Trophoblast cell (in vitro differentiated cells and primary cell): ENCODE measurements at regions not wholly inside any gene's neighbourhood (a gene's known extent, or its start where the extent isn't known, plus 50 kb on each side); places are given as distances from the start of the nearest gene placed in this dataset.

Experiments
- DNase-seq, 2 donors: peaks; one replicate each; pipeline ENCODE4 v3.0.0-alpha.2; 2016
- H2AFZ ChIP-seq: 2 replicates; pipeline ENCODE4 v1.6.1; 2013; ENCODE audit warnings: low read length, moderate library complexity, mild to moderate bottlenecking; ENCODE audit not compliant: insufficient read depth, poor library complexity
- H2AK5ac ChIP-seq: 2 replicates; pipeline ENCODE4 v1.6.1; 2013; ENCODE audit warnings: mild to moderate bottlenecking, low read length
- H2BK120ac ChIP-seq: 2 replicates; pipeline ENCODE4 v1.6.1; 2013; ENCODE audit warnings: low read length, mild to moderate bottlenecking, moderate library complexity; ENCODE audit not compliant: insufficient read depth, poor library complexity
- H2BK12ac ChIP-seq: 2 replicates; pipeline ENCODE4 v1.6.1; 2013; ENCODE audit warnings: mild to moderate bottlenecking, low read length, moderate library complexity
- H2BK5ac ChIP-seq: 2 replicates; pipeline ENCODE4 v1.6.1; 2013; ENCODE audit warnings: low read length, low read depth, moderate library complexity, mild to moderate bottlenecking; ENCODE audit not compliant: poor library complexity
- H3K14ac ChIP-seq: 2 replicates; pipeline ENCODE4 v1.6.1; 2013; ENCODE audit warnings: mild to moderate bottlenecking, low read length
- H3K18ac ChIP-seq: 2 replicates; pipeline ENCODE4 v1.6.1; 2013; ENCODE audit warnings: mild to moderate bottlenecking, low read length
- H3K23ac ChIP-seq: 2 replicates; pipeline ENCODE4 v1.6.1; 2013; ENCODE audit warnings: low read length
- H3K27ac ChIP-seq: 2 replicates; pipeline ENCODE4 v1.5.1; 2013; ENCODE audit warnings: low read depth, mild to moderate bottlenecking, inconsistent platforms, low read length, moderate library complexity
- H3K27me3 ChIP-seq: 2 replicates; pipeline ENCODE4 v1.6.1; 2013; ENCODE audit warnings: inconsistent platforms, mild to moderate bottlenecking, low read length, moderate library complexity; ENCODE audit not compliant: insufficient read depth
- H3K36me3 ChIP-seq, 2 experiments: 1 replicate in 1 of 2; 2 replicates in 1 of 2; pipeline ENCODE4 v1.6.1; 2013; ENCODE audit warnings: low read length in 2 of 2, mild to moderate bottlenecking in 2 of 2, moderate library complexity in 1 of 2; ENCODE audit not compliant: insufficient read depth in 2 of 2, control insufficient read depth in 1 of 2
- H3K4ac ChIP-seq: 2 replicates; pipeline ENCODE4 v1.6.1; 2013; ENCODE audit warnings: low read depth, mild to moderate bottlenecking, low read length, moderate library complexity
- H3K4me1 ChIP-seq, 2 experiments: 1 replicate in 1 of 2; 2 replicates in 1 of 2; pipeline ENCODE4 v1.6.1; 2013; ENCODE audit warnings: low read length in 2 of 2, mild to moderate bottlenecking in 2 of 2, moderate library complexity in 1 of 2; ENCODE audit not compliant: insufficient read depth in 2 of 2, control insufficient read depth in 1 of 2
- H3K4me2 ChIP-seq: 2 replicates; pipeline ENCODE4 v1.6.1; 2013; ENCODE audit warnings: inconsistent platforms, mild to moderate bottlenecking, low read length, moderate library complexity
- H3K4me3 ChIP-seq: 2 replicates; pipeline ENCODE4 v1.5.1; 2013; ENCODE audit warnings: mild to moderate bottlenecking, low read depth, low read length, inconsistent platforms
- H3K79me1 ChIP-seq: one replicate; pipeline ENCODE4 v1.6.1; 2013; ENCODE audit warnings: low read length
- H3K79me2 ChIP-seq: 2 replicates; pipeline ENCODE4 v1.6.1; 2013; ENCODE audit warnings: low read length, mild to moderate bottlenecking; ENCODE audit not compliant: control insufficient read depth, insufficient read depth, poor library complexity
- H3K9ac ChIP-seq: 2 replicates; pipeline ENCODE4 v1.6.1; 2013; ENCODE audit warnings: mild to moderate bottlenecking, low read length
- H3K9me3 ChIP-seq: 2 replicates; pipeline ENCODE4 v1.6.1; 2013; ENCODE audit warnings: low read depth, mild to moderate bottlenecking, control low read depth, inconsistent platforms, low read length; ENCODE audit not compliant: insufficient read depth
- H4K12ac ChIP-seq: 2 replicates; pipeline ENCODE4 v1.6.1; 2013; ENCODE audit warnings: low read depth, mild to moderate bottlenecking, low read length, moderate library complexity
- H4K8ac ChIP-seq: 2 replicates; pipeline ENCODE4 v1.6.1; 2013; ENCODE audit warnings: low read depth, mild to moderate bottlenecking, low read length, moderate library complexity
- H4K91ac ChIP-seq: one replicate; pipeline ENCODE4 v1.6.1; 2013; ENCODE audit warnings: low read depth, mild to moderate bottlenecking, low read length, moderate library complexity
- WGBS: extraction: QIAGEN DNeasy Blood & Tissue Kit; methylation state at CpG from one replicate; pipeline ENCODE4 v1.1.7; 2013; ENCODE audit warnings: missing lambda C conversion rate; ENCODE audit not compliant: insufficient read length, insufficient coverage; ENCODE audit errors: extremely low coverage; 5-methylcytosine and 5-hydroxymethylcytosine counted together

DNA sequence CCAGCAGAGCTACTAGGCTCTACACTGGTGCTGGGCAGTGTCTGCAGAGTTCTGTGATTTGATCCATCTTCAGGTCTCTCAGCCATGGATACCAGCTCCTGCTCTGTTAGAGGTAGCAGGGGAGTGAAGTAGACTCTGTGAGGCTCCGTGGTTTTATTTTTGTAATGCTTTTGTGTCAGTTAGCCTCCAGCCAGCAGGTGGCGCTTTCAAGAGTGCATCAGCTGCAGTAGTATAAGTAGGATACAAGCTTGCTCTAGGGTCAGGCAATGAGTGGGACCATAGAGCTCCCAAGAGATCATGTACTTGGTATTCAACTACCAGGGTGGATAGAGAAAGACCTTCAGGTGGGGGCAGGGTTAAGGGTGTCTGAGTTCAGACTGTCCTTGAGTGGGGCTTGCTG, 362.5 kb upstream of the TRAM1L1 start:
- Histone ChIP-seq H3K9ac (no peak overlapping the region), H3K27ac (no peak overlapping the region), H2BK12ac (no peak overlapping the region), H3K27me3 (no peaks in the 10 kb centered on the region), H2AK5ac (no peak overlapping the region), H4K8ac (no peak overlapping the region), H3K14ac (no peak overlapping the region), H3K9me3 (no peaks in the 10 kb centered on the region), H3K18ac (no peak overlapping the region), H3K79me1 (no peaks in the 10 kb centered on the region), H3K4me2 (no peak overlapping the region), H3K36me3 (no peaks in the 10 kb centered on the region), H3K23ac (no peak overlapping the region), H4K91ac (no peak overlapping the region), H3K4me1 (no peaks in the 10 kb centered on the region), H3K4ac (no peak overlapping the region), H4K12ac (no peak overlapping the region), H3K79me2 (no peaks in the 10 kb centered on the region), H2BK5ac (no peak overlapping the region), H2AFZ (no peak overlapping the region), H3K4me3 (no peak overlapping the region), H2BK120ac (no peak overlapping the region)
- no CpG with 5 or more reads among the region's 2 CpGs for WGBS
- DNase-seq = peak in 1 of 2 donors; percentile 4

GRCh38 chr4:117455088-117455487, 369.7 kb upstream of the TRAM1L1 start:
- Histone ChIP-seq H4K12ac (no peak overlapping the region), H4K91ac (no peak overlapping the region), H2BK12ac (no peak overlapping the region), H3K18ac (no peak overlapping the region), H3K4me3 (no peak overlapping the region), H3K23ac (no peak overlapping the region), H2AK5ac (no peak overlapping the region), H3K14ac (no peak overlapping the region), H2AFZ (no peak overlapping the region), H4K8ac (no peak overlapping the region), H3K27ac (no peak overlapping the region), H3K4me1 (no peaks in the 10 kb centered on the region), H2BK5ac (no peak overlapping the region), H2BK120ac (no peak overlapping the region), H3K9me3 (no peaks in the 10 kb centered on the region), H3K27me3 (no peaks in the 10 kb centered on the region), H3K4ac (no peak overlapping the region), H3K79me2 (no peaks in the 10 kb centered on the region), H3K4me2 (no peak overlapping the region), H3K9ac (no peak overlapping the region), H3K36me3 (no peaks in the 10 kb centered on the region), H3K79me1 (no peaks in the 10 kb centered on the region)
- DNase-seq = no peak
- no CpG with 5 or more reads among the region's 1 CpG for WGBS

DNA sequence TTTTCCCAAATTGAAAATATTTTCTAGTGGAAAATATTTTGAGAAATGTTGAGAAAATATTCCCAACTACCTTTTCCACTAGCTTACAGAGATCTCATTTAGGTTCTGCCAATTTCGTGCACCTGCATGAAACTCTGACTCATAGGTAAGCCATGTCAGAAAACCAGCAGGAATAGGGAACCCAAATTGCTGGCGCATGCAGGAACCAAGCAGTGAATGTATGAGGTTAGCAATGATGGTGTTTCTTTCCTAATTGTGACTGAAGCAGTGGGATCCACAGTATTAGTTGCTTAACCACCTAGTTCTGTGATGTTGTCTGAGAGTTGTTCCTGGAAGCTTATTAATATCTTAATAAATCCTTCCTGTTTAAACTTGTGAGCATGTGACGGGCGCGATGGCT, 381.0 kb upstream of the TRAM1L1 start:
- H2AFZ ChIP-seq = no peak overlapping the region
- no peak overlapping the region for H3K23ac ChIP-seq
- no peaks in the 10 kb centered on the region for H3K79me1 ChIP-seq
- no peak overlapping the region for H4K91ac ChIP-seq
- H3K14ac ChIP-seq = no peak overlapping the region
- no peaks in the 10 kb centered on the region for H3K36me3 ChIP-seq
- no CpG with 5 or more reads among the region's 5 CpGs for WGBS
- no peak overlapping the region for H2BK5ac ChIP-seq
- no peak overlapping the region for H3K27ac ChIP-seq
- H3K4me2 ChIP-seq = no peak overlapping the region
- H3K27me3 ChIP-seq = no peaks in the 10 kb centered on the region
- no peak overlapping the region for H3K18ac ChIP-seq
- no peak overlapping the region for H4K12ac ChIP-seq
- no peaks in the 10 kb centered on the region for H3K79me2 ChIP-seq
- H4K8ac ChIP-seq = no peak overlapping the region
- no peaks in the 10 kb centered on the region for H3K4me1 ChIP-seq
- H3K9ac ChIP-seq = no peak overlapping the region
- DNase-seq = peak in 1 of 2 donors; percentile 35
- no peak overlapping the region for H2BK120ac ChIP-seq
- no peak overlapping the region for H2AK5ac ChIP-seq
- no peak overlapping the region for H3K4ac ChIP-seq
- no peaks in the 10 kb centered on the region for H3K9me3 ChIP-seq
- no peak overlapping the region for H3K4me3 ChIP-seq
- H2BK12ac ChIP-seq = no peak overlapping the region

DNA sequence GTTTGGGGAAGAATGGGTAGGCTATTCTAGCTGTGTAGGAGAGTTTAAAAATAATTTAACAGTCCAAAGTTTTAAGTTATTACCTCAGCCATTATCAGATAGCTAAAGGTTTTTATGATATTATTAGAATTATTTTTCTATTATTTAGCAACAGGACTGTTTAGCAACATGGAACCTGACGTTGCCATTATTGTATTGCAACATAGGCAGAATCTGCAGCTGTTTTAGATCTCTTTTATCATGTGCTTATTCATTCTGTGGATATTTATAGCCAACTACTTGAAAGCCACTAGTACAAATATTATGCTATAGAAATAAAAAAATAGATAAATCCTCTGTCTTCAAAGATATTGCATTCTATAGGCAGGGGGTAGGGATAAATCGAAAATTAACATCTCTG, 382.0 kb upstream of the TRAM1L1 start:
- Histone ChIP-seq H2BK12ac (no peak overlapping the region), H4K12ac (no peak overlapping the region), H3K4me1 (no peaks in the 10 kb centered on the region), H3K4me3 (no peak overlapping the region), H2AK5ac (no peak overlapping the region), H3K4ac (no peak overlapping the region), H3K9ac (no peak overlapping the region), H3K27ac (no peak overlapping the region), H2BK120ac (no peak overlapping the region), H2AFZ (no peak overlapping the region), H3K4me2 (no peak overlapping the region), H2BK5ac (no peak overlapping the region), H3K79me2 (no peaks in the 10 kb centered on the region), H3K27me3 (no peaks in the 10 kb centered on the region), H3K23ac (no peak overlapping the region), H4K8ac (no peak overlapping the region), H3K79me1 (no peaks in the 10 kb centered on the region), H3K9me3 (no peaks in the 10 kb centered on the region), H3K18ac (no peak overlapping the region), H4K91ac (no peak overlapping the region), H3K36me3 (no peaks in the 10 kb centered on the region), H3K14ac (no peak overlapping the region)
- DNase-seq = no peak
- no CpG with 5 or more reads among the region's 2 CpGs for WGBS

DNA sequence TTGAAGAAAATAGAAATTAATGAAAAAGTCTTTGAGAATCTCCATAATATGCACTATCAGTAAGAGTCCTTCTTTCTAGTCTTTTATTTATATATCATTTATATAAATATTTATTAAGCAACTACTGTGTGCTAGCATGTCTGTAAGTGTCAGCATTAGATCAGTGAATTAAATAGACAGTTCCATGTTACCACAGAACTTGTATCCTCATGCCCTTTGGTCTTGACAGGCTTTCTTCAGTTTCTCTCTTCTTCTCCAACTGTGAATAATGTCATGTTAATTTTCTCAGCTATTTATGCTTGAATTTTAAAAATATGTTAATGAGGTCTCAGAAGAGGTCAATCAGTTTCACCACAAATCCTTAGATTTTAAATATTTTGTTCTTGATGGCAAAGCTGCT, 389.6 kb upstream of the TRAM1L1 start:
- Histone ChIP-seq H2AK5ac (no peak overlapping the region), H2BK120ac (no peak overlapping the region), H3K14ac (no peak overlapping the region), H2AFZ (no peak overlapping the region), H4K8ac (no peak overlapping the region), H4K12ac (no peak overlapping the region), H3K79me2 (no peaks in the 10 kb centered on the region), H3K36me3 (no peaks in the 10 kb centered on the region), H3K4me1 (no peaks in the 10 kb centered on the region), H3K27ac (no peak overlapping the region), H3K27me3 (no peaks in the 10 kb centered on the region), H2BK12ac (no peak overlapping the region), H3K9ac (no peak overlapping the region), H3K4me2 (no peak overlapping the region), H4K91ac (no peak overlapping the region), H2BK5ac (no peak overlapping the region), H3K9me3 (no peaks in the 10 kb centered on the region), H3K4me3 (no peak overlapping the region), H3K79me1 (no peaks in the 10 kb centered on the region), H3K4ac (no peak overlapping the region), H3K23ac (no peak overlapping the region), H3K18ac (no peak overlapping the region)
- no peak for DNase-seq
